HEK293 (cell line): ENCODE measurements at regions not wholly inside any gene's neighbourhood (a gene's known extent, or its start where the extent isn't known, plus 50 kb on each side); places are given as distances from the start of the nearest gene placed in this dataset.

Experiments
- CTCF ChIP-seq: fragments of 450-650 bp; formaldehyde crosslinking; IDR thresholded peaks from 2 replicates; pipeline ENCODE4 v1.5.1; 2016; ENCODE audit warnings: missing biosample characterization, missing genetic modification characterization
- MEIS1 ChIP-seq: sonication (generic); formaldehyde crosslinking; IDR thresholded peaks from 2 replicates; pipeline ENCODE4 v1.8.1; 2022; ENCODE audit warnings: missing genetic modification reagents, mild to moderate bottlenecking, borderline replicate concordance
- REST ChIP-seq: fragments of 450-650 bp; formaldehyde crosslinking; IDR thresholded peaks from 2 replicates; pipeline ENCODE4 v1.5.1; 2016; ENCODE audit warnings: missing biosample characterization, missing genetic modification characterization
- ZBTB17 ChIP-seq: fragments of 450-650 bp; formaldehyde crosslinking; IDR thresholded peaks from 2 replicates; pipeline ENCODE4 v1.5.1; 2016; ENCODE audit warnings: missing biosample characterization, missing genetic modification characterization
- ZNF202 ChIP-seq: fragments of 450-650 bp; formaldehyde crosslinking; IDR thresholded peaks from 2 replicates; pipeline ENCODE4 v1.5.1; 2016; ENCODE audit warnings: missing biosample characterization, missing genetic modification characterization, borderline replicate concordance
- TF ChIP-seq, protein P1 (sequence below): fragments of 450-650 bp; formaldehyde crosslinking; conservative IDR thresholded peaks from 2 replicates; pipeline ENCODE4 v1.5.1; 2016; ENCODE audit warnings: low read depth, missing biosample characterization, missing genetic modification characterization

DNA sequence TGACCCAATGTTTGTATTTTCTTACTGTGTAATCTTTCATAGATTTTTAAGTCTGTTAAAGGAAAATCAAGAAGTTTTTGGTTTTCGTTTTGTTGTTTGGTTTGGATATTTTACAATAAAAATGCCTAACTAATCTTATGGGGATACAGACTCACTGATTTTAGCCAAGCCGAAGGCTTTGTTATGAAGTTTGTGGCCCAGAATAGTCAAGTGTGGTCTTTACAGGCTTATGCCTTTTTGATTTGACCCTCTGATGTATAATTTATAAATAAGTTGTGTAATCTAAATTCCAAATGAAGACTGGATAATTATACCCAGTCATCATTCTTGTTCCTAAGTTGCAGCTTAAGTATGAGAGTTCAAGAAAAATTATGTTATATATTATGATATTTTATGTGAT, 739.3 kb downstream of the ADGRL2 start:
- no peak for TF ChIP-seq ZNF202 (tag by site-specific recombination)
- TF ChIP-seq REST: no peak
- TF ChIP-seq CTCF (tag by site-specific recombination): no peak
- TF ChIP-seq MEIS1 (CRISPR knock-in tag): no peak
- TF ChIP-seq, protein P1, sequence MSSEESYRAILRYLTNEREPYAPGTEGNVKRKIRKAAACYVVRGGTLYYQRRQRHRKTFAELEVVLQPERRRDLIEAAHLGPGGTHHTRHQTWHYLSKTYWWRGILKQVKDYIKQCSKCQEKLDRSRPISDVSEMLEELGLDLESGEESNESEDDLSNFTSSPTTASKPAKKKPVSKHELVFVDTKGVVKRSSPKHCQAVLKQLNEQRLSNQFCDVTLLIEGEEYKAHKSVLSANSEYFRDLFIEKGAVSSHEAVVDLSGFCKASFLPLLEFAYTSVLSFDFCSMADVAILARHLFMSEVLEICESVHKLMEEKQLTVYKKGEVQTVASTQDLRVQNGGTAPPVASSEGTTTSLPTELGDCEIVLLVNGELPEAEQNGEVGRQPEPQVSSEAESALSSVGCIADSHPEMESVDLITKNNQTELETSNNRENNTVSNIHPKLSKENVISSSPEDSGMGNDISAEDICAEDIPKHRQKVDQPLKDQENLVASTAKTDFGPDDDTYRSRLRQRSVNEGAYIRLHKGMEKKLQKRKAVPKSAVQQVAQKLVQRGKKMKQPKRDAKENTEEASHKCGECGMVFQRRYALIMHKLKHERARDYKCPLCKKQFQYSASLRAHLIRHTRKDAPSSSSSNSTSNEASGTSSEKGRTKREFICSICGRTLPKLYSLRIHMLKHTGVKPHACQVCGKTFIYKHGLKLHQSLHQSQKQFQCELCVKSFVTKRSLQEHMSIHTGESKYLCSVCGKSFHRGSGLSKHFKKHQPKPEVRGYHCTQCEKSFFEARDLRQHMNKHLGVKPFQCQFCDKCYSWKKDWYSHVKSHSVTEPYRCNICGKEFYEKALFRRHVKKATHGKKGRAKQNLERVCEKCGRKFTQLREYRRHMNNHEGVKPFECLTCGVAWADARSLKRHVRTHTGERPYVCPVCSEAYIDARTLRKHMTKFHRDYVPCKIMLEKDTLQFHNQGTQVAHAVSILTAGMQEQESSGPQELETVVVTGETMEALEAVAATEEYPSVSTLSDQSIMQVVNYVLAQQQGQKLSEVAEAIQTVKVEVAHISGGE: no peak
- TF ChIP-seq ZBTB17 (tag by site-specific recombination): no peak
